HG02938 (cell line): ENCODE measurements at regions not wholly inside any gene's neighbourhood (a gene's known extent, or its start where the extent isn't known, plus 50 kb on each side); places are given as distances from the start of the nearest gene placed in this dataset.

Source experiments
- ATAC-seq: cut with Tn5 transposase; IDR thresholded peaks from one replicate; pipeline ENCODE4 v1.9.1; 2021; ENCODE audit warnings: mild to moderate bottlenecking, moderate library complexity; ENCODE audit not compliant: unreplicated experiment

- no peak for ATAC-seq
Measured at GRCh38 chr2:234615643-234616356, 118.9 kb upstream of the ARL4C start.

GRCh38 chr2:234611209-234611608 is 114.3 kb upstream of the ARL4C start:
- no peak for ATAC-seq

GRCh38 chr2:234608946-234609345 is 112.1 kb upstream of the ARL4C start:
- no peak for ATAC-seq

- ATAC-seq = no peak
Measured at GRCh38 chr2:234607691-234608090, 110.8 kb upstream of the ARL4C start.

GRCh38 chr2:234606896-234607295 is 110.0 kb upstream of the ARL4C start:
- ATAC-seq = no peak

GRCh38 chr2:234603619-234604018 is 106.7 kb upstream of the ARL4C start:
- no peak for ATAC-seq

GRCh38 chr2:234601213-234601612 is 104.3 kb upstream of the ARL4C start:
- ATAC-seq = no peak

- ATAC-seq = no peak
Measured at GRCh38 chr2:234597576-234597861, 100.6 kb upstream of the ARL4C start.

- ATAC-seq = no peak
Measured at GRCh38 chr2:234596696-234597575, 100.1 kb upstream of the ARL4C start.

- no peak for ATAC-seq
Measured at GRCh38 chr2:234595829-234596228, 98.9 kb upstream of the ARL4C start.

- no peak for ATAC-seq
Measured at GRCh38 chr2:234594715-234595114, 97.8 kb upstream of the ARL4C start.

- ATAC-seq = no peak
Measured at GRCh38 chr2:234593636-234594035, 96.8 kb upstream of the ARL4C start.

- ATAC-seq = no peak
Measured at GRCh38 chr2:234592541-234592940, 95.7 kb upstream of the ARL4C start.

- ATAC-seq = no peak
Measured at GRCh38 chr2:234590076-234590475, 93.2 kb upstream of the ARL4C start.

GRCh38 chr2:234588054-234588430 is 91.2 kb upstream of the ARL4C start:
- ATAC-seq = no peak

GRCh38 chr2:234587341-234588053 is 90.6 kb upstream of the ARL4C start:
- ATAC-seq = no peak

- no peak for ATAC-seq
Measured at GRCh38 chr2:234583331-234583730, 86.5 kb upstream of the ARL4C start.

- no peak for ATAC-seq
Measured at GRCh38 chr2:234580686-234581085, 83.8 kb upstream of the ARL4C start.

GRCh38 chr2:234579231-234579962 is 82.5 kb upstream of the ARL4C start:
- ATAC-seq = no peak

- ATAC-seq = no peak
Measured at GRCh38 chr2:234578389-234578788, 81.5 kb upstream of the ARL4C start.

- ATAC-seq = no peak
Measured at GRCh38 chr2:234577191-234577590, 80.3 kb upstream of the ARL4C start.
